ENCODE measurements at regions not wholly inside any gene's neighbourhood (a gene's known extent, or its start where the extent isn't known, plus 50 kb on each side); places are given as distances from the start of the nearest gene placed in this dataset.

- Histone ChIP-seq H2AFZ (ENCODE audit: low read depth, low read length) (no peak overlapping the region), H3K4me2 (ENCODE audit: insufficient read depth, low read length) (no peak overlapping the region)
- TF ChIP-seq EZH2 (IDR thresholded peaks at IDR 0.05; ENCODE audit: borderline replicate concordance, low read depth, low read length, severe bottlenecking) (no peak), CTCF (IDR thresholded peaks at IDR 0.05; ENCODE audit: borderline replicate concordance, extremely low read depth, low read length, poor library complexity, severe bottlenecking) (no peak)
These were observed 101.9 kb upstream of the SFRP2 start for GRCh38 chr4:153890761-153891160.

GRCh38 chr4:153887217-153887616, 98.3 kb upstream of the SFRP2 start:
- no peak for ATAC-seq (ENCODE audit: insufficient read depth, low read depth)
- H2AFZ ChIP-seq (ENCODE audit: low read depth, low read length) = no peak overlapping the region
- DNase-seq = no peak
- H3K27ac ChIP-seq (ENCODE audit: low read length) = no peak overlapping the region
- no peaks in the 10 kb centered on the region for H3K4me1 ChIP-seq (ENCODE audit: insufficient read depth, low read length)
- H3K27me3 ChIP-seq (ENCODE audit: insufficient read depth, low read length, poor library complexity) = no peaks in the 10 kb centered on the region
- no peak overlapping the region for H3K9ac ChIP-seq (ENCODE audit: low read depth, low read length)
- no peaks in the 10 kb centered on the region for H3K79me2 ChIP-seq (ENCODE audit: insufficient read depth, low read length)
- no peaks in the 10 kb centered on the region for H3K36me3 ChIP-seq (ENCODE audit: insufficient read depth, low read length)
- no peaks in the 10 kb centered on the region for H4K20me1 ChIP-seq (ENCODE audit: insufficient read depth, low read length)
- no peak overlapping the region for H3K4me2 ChIP-seq (ENCODE audit: insufficient read depth, low read length)
- TF ChIP-seq EZH2 (IDR thresholded peaks at IDR 0.05; ENCODE audit: borderline replicate concordance, low read depth, low read length, severe bottlenecking) = no peak
- TF ChIP-seq CTCF (IDR thresholded peaks at IDR 0.05; ENCODE audit: borderline replicate concordance, extremely low read depth, low read length, poor library complexity, severe bottlenecking) = no peak
- peaks cover 6% of the 10 kb centered on the region for H3K9me3 ChIP-seq (ENCODE audit: insufficient read depth, low read length, severe bottlenecking)
- no peak overlapping the region for H3K4me3 ChIP-seq (ENCODE audit: low read depth in 1 of 2, low read length in 2 of 2)

More at GRCh38 chr4:153890761-153891160, 101.9 kb upstream of the SFRP2 start:
- no peak overlapping the region for H3K27ac ChIP-seq (ENCODE audit: low read length)
- DNase-seq (no peak), ATAC-seq (ENCODE audit: insufficient read depth, low read depth) (no peak)
- H3K27me3 ChIP-seq (ENCODE audit: insufficient read depth, low read length, poor library complexity) = no peaks in the 10 kb centered on the region
- no peaks in the 10 kb centered on the region for H3K9me3 ChIP-seq (ENCODE audit: insufficient read depth, low read length, severe bottlenecking)
- H3K4me3 ChIP-seq (ENCODE audit: low read depth in 1 of 2, low read length in 2 of 2) = no peak overlapping the region
- no peaks in the 10 kb centered on the region for H3K36me3 ChIP-seq (ENCODE audit: insufficient read depth, low read length)
- H3K4me1 ChIP-seq (ENCODE audit: insufficient read depth, low read length) = no peaks in the 10 kb centered on the region
- H4K20me1 ChIP-seq (ENCODE audit: insufficient read depth, low read length) = no peaks in the 10 kb centered on the region
- H3K9ac ChIP-seq (ENCODE audit: low read depth, low read length) = no peak overlapping the region
- H3K79me2 ChIP-seq (ENCODE audit: insufficient read depth, low read length) = no peaks in the 10 kb centered on the region

- Histone ChIP-seq H3K4me1 (ENCODE audit: insufficient read depth, low read length) (no peaks in the 10 kb centered on the region), H3K4me2 (ENCODE audit: insufficient read depth, low read length) (no peak overlapping the region), H3K79me2 (ENCODE audit: insufficient read depth, low read length) (no peaks in the 10 kb centered on the region), H3K36me3 (ENCODE audit: insufficient read depth, low read length) (peaks cover 4% of the 10 kb centered on the region; the same call in 1 of the 2 replicates), H3K27ac (ENCODE audit: low read length) (no peak overlapping the region), H2AFZ (ENCODE audit: low read depth, low read length) (no peak overlapping the region), H3K9me3 (ENCODE audit: insufficient read depth, low read length, severe bottlenecking) (peaks cover 29% of the 10 kb centered on the region), H3K4me3 (ENCODE audit: low read depth in 1 of 2, low read length in 2 of 2) (no peak overlapping the region), H4K20me1 (ENCODE audit: insufficient read depth, low read length) (no peaks in the 10 kb centered on the region), H3K27me3 (ENCODE audit: insufficient read depth, low read length, poor library complexity) (no peaks in the 10 kb centered on the region), H3K9ac (ENCODE audit: low read depth, low read length) (no peak overlapping the region)
- ATAC-seq (ENCODE audit: insufficient read depth, low read depth) (no peak), DNase-seq (no peak)
- no peak for TF ChIP-seq EZH2 (IDR thresholded peaks at IDR 0.05; ENCODE audit: borderline replicate concordance, low read depth, low read length, severe bottlenecking)
- TF ChIP-seq CTCF (IDR thresholded peaks at IDR 0.05; ENCODE audit: borderline replicate concordance, extremely low read depth, low read length, poor library complexity, severe bottlenecking) = no peak
These were observed 95.4 kb upstream of the SFRP2 start for GRCh38 chr4:153884325-153884724.

GRCh38 chr4:153880983-153881382, 92.1 kb upstream of the SFRP2 start:
- H3K36me3 ChIP-seq (ENCODE audit: insufficient read depth, low read length) = peaks cover 4% of the 10 kb centered on the region; the same call in 1 of the 2 replicates
- H3K9ac ChIP-seq (ENCODE audit: low read depth, low read length) = no peak overlapping the region
- ATAC-seq (ENCODE audit: insufficient read depth, low read depth) (no peak), DNase-seq (no peak)
- no peak overlapping the region for H3K4me3 ChIP-seq (ENCODE audit: low read depth in 1 of 2, low read length in 2 of 2)
- no peaks in the 10 kb centered on the region for H3K4me1 ChIP-seq (ENCODE audit: insufficient read depth, low read length)
- H2AFZ ChIP-seq (ENCODE audit: low read depth, low read length) = no peak overlapping the region
- TF ChIP-seq EZH2 (IDR thresholded peaks at IDR 0.05; ENCODE audit: borderline replicate concordance, low read depth, low read length, severe bottlenecking) = no peak
- TF ChIP-seq CTCF (IDR thresholded peaks at IDR 0.05; ENCODE audit: borderline replicate concordance, extremely low read depth, low read length, poor library complexity, severe bottlenecking) = no peak
- no peaks in the 10 kb centered on the region for H3K79me2 ChIP-seq (ENCODE audit: insufficient read depth, low read length)
- peaks cover 32% of the 10 kb centered on the region for H3K9me3 ChIP-seq (ENCODE audit: insufficient read depth, low read length, severe bottlenecking)
- H4K20me1 ChIP-seq (ENCODE audit: insufficient read depth, low read length) = no peaks in the 10 kb centered on the region
- H3K27ac ChIP-seq (ENCODE audit: low read length) = no peak overlapping the region
- no peaks in the 10 kb centered on the region for H3K27me3 ChIP-seq (ENCODE audit: insufficient read depth, low read length, poor library complexity)
- no peak overlapping the region for H3K4me2 ChIP-seq (ENCODE audit: insufficient read depth, low read length)

All from DND-41 (cell line).